Subcutaneous abdominal adipose tissue (tissue), 5 donors: ENCODE measurements at regions not wholly inside any gene's neighbourhood (a gene's known extent, or its start where the extent isn't known, plus 50 kb on each side); places are given as distances from the start of the nearest gene placed in this dataset.
"Not testable (repeated sequence)": the region's sequence is repeated elsewhere in the genome, so short reads cannot be mapped to it uniquely, and the experiment has no call there.

Experiments
- H3K27ac ChIP-seq: one replicate; pipeline ENCODE4 v1.7.0; 2013; ENCODE audit warnings: low read depth, mild to moderate bottlenecking, inconsistent platforms, low read length, moderate library complexity
- H3K27me3 ChIP-seq, 5 donors: one replicate each; pipeline ENCODE4 v1.7.0; 2013; ENCODE audit warnings: low read length in 5 of 5, inconsistent platforms in 1 of 5; ENCODE audit not compliant: control insufficient read depth in 5 of 5, insufficient read depth in 4 of 5
- H3K36me3 ChIP-seq, 5 donors: one replicate each; pipeline ENCODE4 v1.7.0; 2013; ENCODE audit warnings: low read length in 5 of 5; ENCODE audit not compliant: control insufficient read depth in 5 of 5, insufficient read depth in 5 of 5
- H3K4me1 ChIP-seq, 5 donors: one replicate each; pipeline ENCODE4 v1.7.0; 2013; ENCODE audit warnings: low read length in 5 of 5, mild to moderate bottlenecking in 3 of 5, moderate library complexity in 1 of 5; ENCODE audit not compliant: control insufficient read depth in 5 of 5, insufficient read depth in 5 of 5
- H3K4me3 ChIP-seq, 5 donors: one replicate each; pipeline ENCODE4 v1.7.0; 2013; ENCODE audit warnings: low read length in 5 of 5, low read depth in 1 of 5
- H3K9ac ChIP-seq, 5 donors: one replicate each; pipeline ENCODE4 v1.7.0; 2013; ENCODE audit warnings: low read length in 5 of 5, mild to moderate bottlenecking in 4 of 5, moderate library complexity in 3 of 5
- H3K9me3 ChIP-seq, 5 donors: one replicate each; pipeline ENCODE4 v1.7.0; 2013; ENCODE audit warnings: low read length in 5 of 5; ENCODE audit not compliant: control insufficient read depth in 5 of 5
- donor health status: healthy.
- donor health status: healthy.
- donor health status: healthy.
- donor health status: healthy.
- donor health status: healthy.

- no peaks in the 10 kb centered on the region for H3K36me3 ChIP-seq
- no peaks in the 10 kb centered on the region for H3K4me1 ChIP-seq
- H3K27ac ChIP-seq: no peak overlapping the region
These were observed 461.0 kb upstream of the C16orf82 start for GRCh38 chr16:26605626-26606271.

GRCh38 chr16:26606381-26607150 lies 460.2 kb upstream of the C16orf82 start:
- no peaks in the 10 kb centered on the region for H3K4me1 ChIP-seq
- H3K9me3 ChIP-seq: peaks cover 0 to 3% (median 0%) of the 10 kb centered on the region in 5 donors
- H3K27ac ChIP-seq: no peak overlapping the region
- H3K4me3 ChIP-seq: no peak overlapping the region
- H3K36me3 ChIP-seq: no peaks in the 10 kb centered on the region
- H3K27me3 ChIP-seq: peaks cover 0 to 8% (median 2%) of the 10 kb centered on the region in 5 donors
- no peak overlapping the region for H3K9ac ChIP-seq

More at GRCh38 chr16:26605626-26606271, 461.0 kb upstream of the C16orf82 start:
- Histone ChIP-seq H3K27me3 (peaks cover 0 to 8% (median 2%) of the 10 kb centered on the region in 5 donors), H3K9me3 (peaks cover 0 to 3% (median 0%) of the 10 kb centered on the region in 5 donors), H3K4me3 (no peak overlapping the region), H3K9ac (no peak overlapping the region)

DNA sequence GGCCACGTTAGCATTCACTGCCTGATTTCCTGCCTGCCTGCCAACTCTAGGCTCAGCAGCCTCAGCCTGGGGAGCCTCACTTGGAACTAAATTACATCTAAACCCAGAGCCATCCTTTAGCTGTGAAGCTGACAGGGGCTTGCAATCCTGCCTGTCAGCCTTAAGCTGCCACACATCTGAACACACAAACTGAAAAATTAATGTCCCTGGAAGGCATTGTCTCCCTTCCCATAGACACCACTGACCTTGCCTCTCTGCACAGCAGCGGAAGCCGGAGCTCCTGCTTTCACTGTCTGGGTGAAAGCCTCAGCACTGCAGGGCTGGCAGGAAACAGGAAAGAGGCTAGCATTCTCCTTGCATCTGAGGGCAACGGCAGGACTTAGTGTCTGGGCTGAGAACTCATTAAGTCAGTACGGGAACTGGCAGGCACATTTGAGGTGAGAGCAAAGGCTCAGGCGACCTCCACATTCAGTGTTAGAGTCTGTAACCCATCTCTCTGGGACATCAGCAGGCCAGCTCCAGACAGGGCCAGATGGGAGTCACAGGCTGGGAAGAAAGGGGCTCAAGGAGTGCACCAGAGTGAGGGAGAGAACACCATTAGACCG lies 452.4 kb upstream of the C16orf82 start:
- Histone ChIP-seq H3K4me3 (no peak overlapping the region), H3K9ac (no peak overlapping the region), H3K4me1 (peaks cover 0 to 8% (median 0%) of the 10 kb centered on the region in 5 donors), H3K36me3 (no peaks in the 10 kb centered on the region), H3K27me3 (peaks cover 0 to 6% (median 0%) of the 10 kb centered on the region in 5 donors), H3K27ac (no peak overlapping the region), H3K9me3 (no peaks in the 10 kb centered on the region)

DNA sequence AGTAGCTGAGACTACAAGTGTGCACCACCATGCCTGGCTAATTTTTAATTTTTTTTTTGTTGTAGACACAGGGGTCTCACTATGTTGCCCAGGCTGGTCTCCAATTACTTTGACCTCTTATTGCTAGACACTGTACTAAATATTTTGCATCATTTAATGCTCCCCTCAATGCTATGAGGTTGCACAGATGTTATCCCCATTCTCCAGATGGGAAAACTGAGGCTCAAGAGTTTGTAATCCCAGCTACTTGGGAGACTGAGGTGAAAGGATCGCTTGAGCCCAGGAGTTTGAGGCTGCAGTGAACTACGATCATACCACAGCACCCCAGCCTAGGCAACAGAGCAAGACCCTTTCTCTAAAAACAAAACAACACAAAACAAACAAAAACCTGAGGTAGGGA lies 443.3 kb upstream of the C16orf82 start:
- H3K36me3 ChIP-seq: no peaks in the 10 kb centered on the region
- no peak overlapping the region for H3K9ac ChIP-seq
- H3K27me3 ChIP-seq: peaks cover 0 to 6% (median 0%) of the 10 kb centered on the region in 5 donors
- H3K4me1 ChIP-seq: peaks cover 0 to 5% (median 0%) of the 10 kb centered on the region in 5 donors
- H3K27ac ChIP-seq: no peak overlapping the region
- no peak overlapping the region for H3K4me3 ChIP-seq
- H3K9me3 ChIP-seq: peaks cover 0 to 3% (median 0%) of the 10 kb centered on the region in 5 donors

- Histone ChIP-seq H3K27me3 (peaks cover 0 to 6% (median 0%) of the 10 kb centered on the region in 5 donors), H3K9me3 (peaks cover 0 to 9% (median 6%) of the 10 kb centered on the region in 5 donors), H3K36me3 (no peaks in the 10 kb centered on the region), H3K27ac (no peak overlapping the region), H3K4me3 (no peak overlapping the region), H3K4me1 (peaks cover 0 to 5% (median 0%) of the 10 kb centered on the region in 5 donors), H3K9ac (no peak overlapping the region)
These were observed 438.8 kb upstream of the C16orf82 start for GRCh38 chr16:26627958-26628357.

GRCh38 chr16:26631365-26631764 lies 435.4 kb upstream of the C16orf82 start:
- H3K4me1 ChIP-seq, H3K27me3 ChIP-seq, H3K4me3 ChIP-seq, H3K27ac ChIP-seq, H3K36me3 ChIP-seq, H3K9ac ChIP-seq: not testable (repeated sequence)
- peaks cover 0 to 15% (median 9%) of the 10 kb centered on the region in 5 donors for H3K9me3 ChIP-seq

- Histone ChIP-seq H3K4me1 (no peaks in the 10 kb centered on the region), H3K9ac (no peak overlapping the region), H3K27ac (no peak overlapping the region), H3K4me3 (no peak overlapping the region), H3K27me3 (peaks cover 0 to 2% (median 0%) of the 10 kb centered on the region in 5 donors), H3K9me3 (no peaks in the 10 kb centered on the region), H3K36me3 (no peaks in the 10 kb centered on the region)
These were observed 424.6 kb upstream of the C16orf82 start for GRCh38 chr16:26642047-26642664.

DNA sequence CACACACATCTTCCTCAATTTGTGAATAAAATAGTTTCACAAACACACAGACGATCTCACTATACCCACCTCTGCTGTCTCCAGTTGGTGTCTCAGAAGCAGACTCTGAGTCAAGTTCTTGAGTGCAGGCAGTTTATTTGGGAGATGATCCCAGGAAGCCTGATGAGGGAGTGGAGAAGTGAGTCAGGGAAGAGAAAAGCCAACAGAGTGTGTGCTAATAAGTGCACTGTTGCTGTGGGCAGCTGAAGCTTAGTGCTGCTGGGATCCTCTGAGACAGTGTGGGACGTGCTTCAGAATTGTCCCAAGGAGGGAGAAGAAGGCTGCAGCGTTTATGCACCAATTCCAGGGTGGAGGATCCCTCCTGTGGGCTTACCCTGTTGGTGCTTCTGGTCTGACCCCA lies 423.2 kb upstream of the C16orf82 start:
- Histone ChIP-seq H3K4me3 (no peak overlapping the region), H3K27ac (no peak overlapping the region), H3K27me3 (peaks cover 0 to 2% (median 0%) of the 10 kb centered on the region in 5 donors), H3K36me3 (no peaks in the 10 kb centered on the region), H3K9me3 (no peaks in the 10 kb centered on the region), H3K4me1 (no peaks in the 10 kb centered on the region), H3K9ac (no peak overlapping the region)

GRCh38 chr16:26644912-26645543 lies 421.7 kb upstream of the C16orf82 start:
- H3K36me3 ChIP-seq: no peaks in the 10 kb centered on the region
- no peak overlapping the region for H3K4me3 ChIP-seq
- H3K4me1 ChIP-seq: no peaks in the 10 kb centered on the region
- H3K27me3 ChIP-seq: peaks cover 0 to 5% (median 0%) of the 10 kb centered on the region in 5 donors
- H3K9me3 ChIP-seq: no peaks in the 10 kb centered on the region
- H3K9ac ChIP-seq: no peak overlapping the region
- H3K27ac ChIP-seq: no peak overlapping the region
